ENCODE measurements at regions not wholly inside any gene's neighbourhood (a gene's known extent, or its start where the extent isn't known, plus 50 kb on each side); places are given as distances from the start of the nearest gene placed in this dataset.
A peak's percentile ranks its signal among the peaks of the same experiment; 100 is the strongest.

DNA sequence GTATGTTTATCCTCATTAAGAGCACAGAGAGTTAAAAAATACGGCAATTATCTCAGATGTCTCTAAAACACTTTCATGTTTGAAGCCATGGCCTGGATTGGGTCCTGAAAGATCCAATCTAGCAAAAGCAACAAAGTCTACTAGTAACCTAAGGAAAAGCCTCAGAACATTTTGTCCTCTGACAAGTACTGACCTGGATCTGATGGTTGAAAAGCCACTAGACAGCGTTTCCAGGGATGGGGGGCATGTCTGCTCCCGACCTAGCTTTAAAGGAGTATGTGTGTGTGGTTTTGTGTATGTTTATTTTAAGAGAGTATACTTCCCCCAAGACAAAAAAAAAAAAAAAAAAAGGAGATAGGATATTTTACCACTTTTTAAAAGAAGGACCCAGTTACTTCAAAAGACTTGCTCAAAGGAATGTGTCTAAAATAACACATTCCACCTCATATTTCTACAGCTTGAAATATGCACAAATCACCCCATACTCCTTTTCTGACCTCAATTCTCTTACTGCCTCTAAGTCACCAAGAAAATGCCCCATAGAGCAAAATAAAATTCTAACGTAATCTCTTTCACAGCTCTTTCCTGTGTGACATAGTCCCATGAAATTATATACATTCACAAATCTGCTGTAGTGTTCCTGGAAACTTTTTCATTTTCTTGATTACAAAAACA, 189.0 kb upstream of the TTC29 start:
- Histone ChIP-seq H3K27me3 (no peaks in the 10 kb centered on the region), H3K4me3 (no peak overlapping the region), H3K36me3 (no peaks in the 10 kb centered on the region), H3K9me3 (no peaks in the 10 kb centered on the region), H3K4me1 (no peaks in the 10 kb centered on the region), H3K27ac (no peak overlapping the region)
- DNase-seq, result no peak
- TF ChIP-seq, protein P1, sequence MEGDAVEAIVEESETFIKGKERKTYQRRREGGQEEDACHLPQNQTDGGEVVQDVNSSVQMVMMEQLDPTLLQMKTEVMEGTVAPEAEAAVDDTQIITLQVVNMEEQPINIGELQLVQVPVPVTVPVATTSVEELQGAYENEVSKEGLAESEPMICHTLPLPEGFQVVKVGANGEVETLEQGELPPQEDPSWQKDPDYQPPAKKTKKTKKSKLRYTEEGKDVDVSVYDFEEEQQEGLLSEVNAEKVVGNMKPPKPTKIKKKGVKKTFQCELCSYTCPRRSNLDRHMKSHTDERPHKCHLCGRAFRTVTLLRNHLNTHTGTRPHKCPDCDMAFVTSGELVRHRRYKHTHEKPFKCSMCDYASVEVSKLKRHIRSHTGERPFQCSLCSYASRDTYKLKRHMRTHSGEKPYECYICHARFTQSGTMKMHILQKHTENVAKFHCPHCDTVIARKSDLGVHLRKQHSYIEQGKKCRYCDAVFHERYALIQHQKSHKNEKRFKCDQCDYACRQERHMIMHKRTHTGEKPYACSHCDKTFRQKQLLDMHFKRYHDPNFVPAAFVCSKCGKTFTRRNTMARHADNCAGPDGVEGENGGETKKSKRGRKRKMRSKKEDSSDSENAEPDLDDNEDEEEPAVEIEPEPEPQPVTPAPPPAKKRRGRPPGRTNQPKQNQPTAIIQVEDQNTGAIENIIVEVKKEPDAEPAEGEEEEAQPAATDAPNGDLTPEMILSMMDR (IDR thresholded peaks at IDR 0.05), result no peak
- TF ChIP-seq POLR2A (IDR thresholded peaks at IDR 0.05), result no peak

DNA sequence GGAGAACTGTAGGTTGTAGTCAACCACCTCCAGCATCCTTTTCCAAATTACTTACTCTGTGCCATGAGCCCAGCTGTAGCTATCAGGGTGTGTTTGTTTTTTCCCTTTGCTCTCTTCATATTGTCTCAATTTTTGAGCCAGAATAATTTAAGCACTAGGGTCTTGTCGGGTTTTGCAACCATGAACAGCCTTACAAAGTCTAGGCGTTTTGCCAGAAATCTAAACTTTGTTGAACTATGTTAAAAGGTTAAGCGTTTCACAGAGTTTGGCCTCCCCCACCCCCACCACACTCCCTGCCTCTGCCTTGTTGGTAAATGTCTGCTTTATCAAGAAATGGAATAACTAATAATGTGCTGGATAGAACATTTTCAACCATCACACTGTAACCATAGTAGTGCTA, 190.6 kb upstream of the TTC29 start:
- Histone ChIP-seq H3K4me3 (no peak overlapping the region), H3K27me3 (no peaks in the 10 kb centered on the region), H3K4me1 (no peaks in the 10 kb centered on the region), H3K9me3 (no peaks in the 10 kb centered on the region), H3K36me3 (no peaks in the 10 kb centered on the region), H3K27ac (peak overlapping the region in 2 of 4 donors; percentile 23 to 48)
- DNase-seq, result no peak
- TF ChIP-seq, protein P1 (IDR thresholded peaks at IDR 0.05), result no peak
- no peak for TF ChIP-seq POLR2A (IDR thresholded peaks at IDR 0.05)

DNA sequence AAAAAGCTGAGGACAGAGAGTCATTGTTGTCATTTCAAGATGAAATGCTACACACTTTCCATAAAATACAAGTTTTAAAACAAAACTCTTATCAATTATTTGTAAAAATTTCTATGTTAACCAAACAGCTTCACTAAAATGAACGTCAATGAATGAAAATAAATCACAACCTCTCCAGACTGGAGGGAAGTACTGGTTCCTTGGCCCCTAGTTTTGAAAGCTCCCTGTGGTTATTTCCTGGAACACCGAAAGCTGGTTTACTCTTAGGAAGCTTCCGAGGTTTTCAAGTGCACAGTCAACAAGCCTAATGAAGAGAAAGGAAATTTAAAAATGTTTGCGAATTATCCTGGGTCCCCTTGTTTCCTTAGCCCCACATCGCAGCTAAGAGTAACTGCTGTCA, 191.1 kb upstream of the TTC29 start:
- TF ChIP-seq, protein P1 (IDR thresholded peaks at IDR 0.05), result no peak
- no peak for TF ChIP-seq POLR2A (IDR thresholded peaks at IDR 0.05)
- no peaks in the 10 kb centered on the region for H3K36me3 ChIP-seq
- no peaks in the 10 kb centered on the region for H3K27me3 ChIP-seq
- no peak overlapping the region for H3K4me3 ChIP-seq
- peak overlapping the region in 1 of 4 donors; percentile 48 for H3K27ac ChIP-seq
- H3K9me3 ChIP-seq, result no peaks in the 10 kb centered on the region
- DNase-seq, result no peak
- H3K4me1 ChIP-seq, result no peaks in the 10 kb centered on the region

DNA sequence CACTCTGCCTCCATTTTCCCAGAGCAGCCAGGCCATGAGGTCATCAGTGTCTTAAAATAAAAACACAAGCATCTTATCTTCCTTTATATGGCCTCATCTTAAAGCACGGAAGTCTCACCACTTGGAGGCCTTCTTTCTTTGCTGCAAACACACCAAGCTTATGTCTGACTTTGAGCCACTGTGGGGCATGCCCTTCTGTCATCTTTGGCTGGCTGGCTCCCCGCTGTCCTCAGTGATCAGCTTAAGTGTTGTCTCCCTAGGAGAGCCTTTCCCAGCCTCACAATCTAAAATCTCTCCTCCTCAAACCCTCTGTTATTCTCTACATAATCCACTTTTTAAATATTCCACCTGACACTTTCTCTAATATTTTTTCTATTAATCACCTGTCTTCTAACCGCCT, 191.6 kb upstream of the TTC29 start:
- Histone ChIP-seq H3K4me1 (no peaks in the 10 kb centered on the region), H3K36me3 (no peaks in the 10 kb centered on the region), H3K27me3 (no peaks in the 10 kb centered on the region), H3K27ac (peak overlapping the region in 1 of 4 donors; percentile 48), H3K4me3 (no peak overlapping the region), H3K9me3 (no peaks in the 10 kb centered on the region)
- TF ChIP-seq, protein P1 (IDR thresholded peaks at IDR 0.05), result no peak
- no peak for DNase-seq

DNA sequence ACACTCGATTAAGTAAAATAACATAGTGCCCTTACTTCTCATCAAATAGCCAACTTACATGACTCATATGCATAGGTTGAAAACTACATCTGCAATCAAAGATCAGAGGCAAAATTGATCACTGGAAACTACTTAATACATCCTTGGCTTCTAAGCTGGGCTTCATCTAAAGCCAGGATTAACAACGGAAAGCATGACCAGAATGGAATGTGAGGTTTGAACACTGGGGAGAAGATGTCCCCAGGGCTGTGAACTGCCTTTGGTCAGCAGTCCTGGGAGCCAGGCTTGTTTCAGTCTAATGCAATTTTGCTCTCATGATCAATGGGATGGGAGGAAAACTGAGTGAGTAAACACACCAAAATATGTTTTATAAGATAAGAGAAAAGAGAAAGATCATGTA, 192.5 kb upstream of the TTC29 start:
- H3K36me3 ChIP-seq, result no peaks in the 10 kb centered on the region
- H3K27ac ChIP-seq, result no peak overlapping the region
- no peaks in the 10 kb centered on the region for H3K9me3 ChIP-seq
- H3K4me3 ChIP-seq, result no peak overlapping the region
- TF ChIP-seq, protein P1 (IDR thresholded peaks at IDR 0.05), result no peak
- no peak for TF ChIP-seq POLR2A (IDR thresholded peaks at IDR 0.05)
- no peaks in the 10 kb centered on the region for H3K4me1 ChIP-seq
- no peaks in the 10 kb centered on the region for H3K27me3 ChIP-seq
- DNase-seq, result no peak

Data from Peyer's patch (tissue), 4 donors.